NB4 (cell line): ENCODE measurements at regions not wholly inside any gene's neighbourhood (a gene's known extent, or its start where the extent isn't known, plus 50 kb on each side); places are given as distances from the start of the nearest gene placed in this dataset.

ENCODE experiments used
- CTCF ChIP-seq: IDR thresholded peaks from one replicate; pipeline ENCODE4 v1.5.1; 2012; ENCODE audit warnings: low read depth, low read length
- POLR2A ChIP-seq: IDR thresholded peaks from 2 replicates; pipeline ENCODE4 v1.6.1; 2011; ENCODE audit warnings: mild to moderate bottlenecking; ENCODE audit not compliant: insufficient read length; ENCODE audit errors: extremely low read depth

GRCh38 chr2:2587354-2587753 lies 256.3 kb upstream of the MYT1L start:
- TF ChIP-seq POLR2A (no peak), CTCF (no peak)
